ENCODE measurements at regions not wholly inside any gene's neighbourhood (a gene's known extent, or its start where the extent isn't known, plus 50 kb on each side); places are given as distances from the start of the nearest gene placed in this dataset.

- ATAC-seq (no peak), FAIRE-seq (no peak), DNase-seq (ENCODE audit: low read depth, low spot score) (no peak)
- in situ Hi-C loops (cut with MboI) (loop anchor here (5.0 kb wide), 1 partner anchor 53 kb away; no protein-coding TSS in a partner anchor), intact Hi-C loops (cut with micrococcal nuclease; ENCODE audit: unreplicated experiment) (no loop called here)
- BruUV-seq (replicated peaks), result no TSS peak
- ChIA-PET RAD21 (ENCODE audit: unreplicated experiment) (no interaction called here), SMC1A (ENCODE audit: uncharacterized antibody, unreplicated experiment) (no interaction called here), POLR2A (no interaction called here), CTCF (no interaction called here)
- Histone ChIP-seq H2AFZ (ENCODE audit: control insufficient read depth, low read depth, low read length) (no peak overlapping the region), H3K36me3 (ENCODE audit: control insufficient read depth in 2 of 2, insufficient read depth in 2 of 2, low read length in 1 of 2) (no peaks in the 10 kb centered on the region), H3K4me1 (ENCODE audit: control insufficient read depth, insufficient read depth, low read length) (no peaks in the 10 kb centered on the region), H3K9me3 (replicated peaks; ENCODE audit: control insufficient read depth, insufficient read depth, low read length) (no peaks in the 10 kb centered on the region), H3K4me3 (no peak overlapping the region), H3K27ac (ENCODE audit: control insufficient read depth, insufficient read depth) (no peak overlapping the region), H4K20me1 (ENCODE audit: control insufficient read depth, insufficient read depth) (no peaks in the 10 kb centered on the region), H3K27me3 (replicated peaks in 1 of 2; ENCODE audit: control insufficient read depth in 2 of 2, insufficient read depth in 2 of 2, low read length in 1 of 2) (no peaks in the 10 kb centered on the region), H3K9ac (ENCODE audit: control insufficient read depth, insufficient read depth, low read length) (no peak overlapping the region), H3K79me2 (ENCODE audit: control insufficient read depth, insufficient read depth, low read length) (no peaks in the 10 kb centered on the region), H3K4me2 (ENCODE audit: control insufficient read depth, insufficient read depth) (no peak overlapping the region)
- TF ChIP-seq E4F1 (IDR thresholded peaks at IDR 0.05; ENCODE audit: borderline replicate concordance, partially characterized antibody), result no peak
- no peak for TF ChIP-seq RELB (IDR thresholded peaks at IDR 0.05; ENCODE audit: low read depth)
- no peak for TF ChIP-seq NBN (IDR thresholded peaks at IDR 0.05)
- TF ChIP-seq, protein P1, sequence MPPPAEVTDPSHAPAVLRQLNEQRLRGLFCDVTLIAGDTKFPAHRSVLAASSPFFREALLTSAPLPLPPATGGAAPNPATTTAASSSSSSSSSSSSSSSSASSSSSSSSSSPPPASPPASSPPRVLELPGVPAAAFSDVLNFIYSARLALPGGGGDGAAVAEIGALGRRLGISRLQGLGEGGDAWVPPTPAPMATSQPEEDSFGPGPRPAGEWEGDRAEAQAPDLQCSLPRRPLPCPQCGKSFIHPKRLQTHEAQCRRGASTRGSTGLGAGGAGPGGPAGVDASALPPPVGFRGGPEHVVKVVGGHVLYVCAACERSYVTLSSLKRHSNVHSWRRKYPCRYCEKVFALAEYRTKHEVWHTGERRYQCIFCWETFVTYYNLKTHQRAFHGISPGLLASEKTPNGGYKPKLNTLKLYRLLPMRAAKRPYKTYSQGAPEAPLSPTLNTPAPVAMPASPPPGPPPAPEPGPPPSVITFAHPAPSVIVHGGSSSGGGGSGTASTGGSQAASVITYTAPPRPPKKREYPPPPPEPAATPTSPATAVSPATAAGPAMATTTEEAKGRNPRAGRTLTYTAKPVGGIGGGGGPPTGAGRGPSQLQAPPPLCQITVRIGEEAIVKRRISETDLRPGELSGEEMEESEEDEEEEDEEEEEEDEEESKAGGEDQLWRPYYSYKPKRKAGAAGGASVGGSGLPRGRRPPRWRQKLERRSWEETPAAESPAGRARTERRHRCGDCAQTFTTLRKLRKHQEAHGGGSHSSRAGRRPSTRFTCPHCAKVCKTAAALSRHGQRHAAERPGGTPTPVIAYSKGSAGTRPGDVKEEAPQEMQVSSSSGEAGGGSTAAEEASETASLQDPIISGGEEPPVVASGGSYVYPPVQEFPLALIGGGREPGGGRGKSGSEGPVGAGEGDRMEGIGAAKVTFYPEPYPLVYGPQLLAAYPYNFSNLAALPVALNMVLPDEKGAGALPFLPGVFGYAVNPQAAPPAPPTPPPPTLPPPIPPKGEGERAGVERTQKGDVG (CRISPR knock-in tag; IDR thresholded peaks at IDR 0.05), result no peak
- TF ChIP-seq POU2F2 (IDR thresholded peaks at IDR 0.05; ENCODE audit: borderline replicate concordance, low read depth, low read length), result no peak
- TF ChIP-seq GABPA (IDR thresholded peaks at IDR 0.05; ENCODE audit: low read depth), result no peak
- TF ChIP-seq BCL3 (IDR thresholded peaks at IDR 0.05; ENCODE audit: borderline replicate concordance, insufficient read depth, low read depth, low read length, poor library complexity, severe bottlenecking), result no peak
- TF ChIP-seq, protein P2, sequence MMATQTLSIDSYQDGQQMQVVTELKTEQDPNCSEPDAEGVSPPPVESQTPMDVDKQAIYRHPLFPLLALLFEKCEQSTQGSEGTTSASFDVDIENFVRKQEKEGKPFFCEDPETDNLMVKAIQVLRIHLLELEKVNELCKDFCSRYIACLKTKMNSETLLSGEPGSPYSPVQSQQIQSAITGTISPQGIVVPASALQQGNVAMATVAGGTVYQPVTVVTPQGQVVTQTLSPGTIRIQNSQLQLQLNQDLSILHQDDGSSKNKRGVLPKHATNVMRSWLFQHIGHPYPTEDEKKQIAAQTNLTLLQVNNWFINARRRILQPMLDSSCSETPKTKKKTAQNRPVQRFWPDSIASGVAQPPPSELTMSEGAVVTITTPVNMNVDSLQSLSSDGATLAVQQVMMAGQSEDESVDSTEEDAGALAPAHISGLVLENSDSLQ (IDR thresholded peaks at IDR 0.05), result no peak
- no peak for TF ChIP-seq TCF3 (IDR thresholded peaks at IDR 0.05; ENCODE audit: borderline replicate concordance, insufficient read depth, low read depth, low read length)
- TF ChIP-seq BACH1 (IDR thresholded peaks at IDR 0.05; ENCODE audit: borderline replicate concordance), result no peak
- TF ChIP-seq IRF4 (IDR thresholded peaks at IDR 0.05; ENCODE audit: low read depth, low read length), result no peak
- no peak for TF ChIP-seq NFYA (IDR thresholded peaks at IDR 0.05; ENCODE audit: borderline replicate concordance, low read depth, low read length)
- no peak for TF ChIP-seq TBL1XR1 (IDR thresholded peaks at IDR 0.05; ENCODE audit: low read depth, low read length)
- no peak for TF ChIP-seq SREBF1 (IDR thresholded peaks at IDR 0.05; ENCODE audit: low read length)
- WGBS (ENCODE audit: insufficient coverage, insufficient replicate concordance, low lambda C conversion rate, missing lambda C conversion rate), result 17% methylated on average over 6 of the region's 6 CpGs
Measured at GRCh38 chr13:111924678-111925075, 142.3 kb upstream of the SOX1 start.

All from GM12878 (cell line).